ENCODE measurements at regions not wholly inside any gene's neighbourhood (a gene's known extent, or its start where the extent isn't known, plus 50 kb on each side); places are given as distances from the start of the nearest gene placed in this dataset.

- in situ Hi-C loops (cut with HindIII; ENCODE audit: low pct_unique_long_range_greater_than_20kb, low sequenced_read_pairs): no loop called here
- no peaks in the 10 kb centered on the region; the same call in 1 of the 2 replicates for H3K27me3 ChIP-seq (ENCODE audit: control insufficient read depth, insufficient read depth, low read length)
- CTCF ChIA-PET: interaction anchor here (0.7 kb wide), 1 partner anchor 357 kb away, joined by 7 read pairs; no protein-coding TSS in a partner anchor
- H3K4me3 ChIP-seq (ENCODE audit: low read depth in 2 of 2, low read length in 2 of 2): no peak overlapping the region
- no peak overlapping the region for H3K27ac ChIP-seq (ENCODE audit: low read length)
- ATAC-seq: no peak
- DNase-seq (ENCODE audit: low read depth, low spot score): no peak
- POLR2A ChIA-PET: no interaction called here
- TF ChIP-seq REST (IDR thresholded peaks at IDR 0.05; ENCODE audit: insufficient read depth in 1 of 2, low read depth in 2 of 2, low read length in 1 of 2) (no peak), POLR2AphosphoS5 (IDR thresholded peaks at IDR 0.05; ENCODE audit: low read depth, low read length) (no peak), SIN3A (IDR thresholded peaks at IDR 0.05; ENCODE audit: borderline replicate concordance, insufficient read depth, low read depth, low read length) (no peak), TCF7L2 (IDR thresholded peaks at IDR 0.05; ENCODE audit: low read depth, low read length) (no peak)
- TF ChIP-seq, protein P1, sequence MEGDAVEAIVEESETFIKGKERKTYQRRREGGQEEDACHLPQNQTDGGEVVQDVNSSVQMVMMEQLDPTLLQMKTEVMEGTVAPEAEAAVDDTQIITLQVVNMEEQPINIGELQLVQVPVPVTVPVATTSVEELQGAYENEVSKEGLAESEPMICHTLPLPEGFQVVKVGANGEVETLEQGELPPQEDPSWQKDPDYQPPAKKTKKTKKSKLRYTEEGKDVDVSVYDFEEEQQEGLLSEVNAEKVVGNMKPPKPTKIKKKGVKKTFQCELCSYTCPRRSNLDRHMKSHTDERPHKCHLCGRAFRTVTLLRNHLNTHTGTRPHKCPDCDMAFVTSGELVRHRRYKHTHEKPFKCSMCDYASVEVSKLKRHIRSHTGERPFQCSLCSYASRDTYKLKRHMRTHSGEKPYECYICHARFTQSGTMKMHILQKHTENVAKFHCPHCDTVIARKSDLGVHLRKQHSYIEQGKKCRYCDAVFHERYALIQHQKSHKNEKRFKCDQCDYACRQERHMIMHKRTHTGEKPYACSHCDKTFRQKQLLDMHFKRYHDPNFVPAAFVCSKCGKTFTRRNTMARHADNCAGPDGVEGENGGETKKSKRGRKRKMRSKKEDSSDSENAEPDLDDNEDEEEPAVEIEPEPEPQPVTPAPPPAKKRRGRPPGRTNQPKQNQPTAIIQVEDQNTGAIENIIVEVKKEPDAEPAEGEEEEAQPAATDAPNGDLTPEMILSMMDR (IDR thresholded peaks at IDR 0.05): no peak
- no peaks in the 10 kb centered on the region for H3K36me3 ChIP-seq (ENCODE audit: control insufficient read depth, insufficient read depth, low read length)
- no peaks in the 10 kb centered on the region for H3K4me1 ChIP-seq (ENCODE audit: control insufficient read depth, insufficient read depth, low read length)
- no TSS peak for BruUV-seq (replicated peaks)
- intact Hi-C loops (cut with micrococcal nuclease; ENCODE audit: unreplicated experiment): no loop called here
- no peaks in the 10 kb centered on the region for H3K9me3 ChIP-seq (ENCODE audit: control insufficient read depth, insufficient read depth, low read depth, low read length)
These were observed 382.7 kb downstream of the HRH4 start for GRCh38 chr18:24843123-24843522.

DNA sequence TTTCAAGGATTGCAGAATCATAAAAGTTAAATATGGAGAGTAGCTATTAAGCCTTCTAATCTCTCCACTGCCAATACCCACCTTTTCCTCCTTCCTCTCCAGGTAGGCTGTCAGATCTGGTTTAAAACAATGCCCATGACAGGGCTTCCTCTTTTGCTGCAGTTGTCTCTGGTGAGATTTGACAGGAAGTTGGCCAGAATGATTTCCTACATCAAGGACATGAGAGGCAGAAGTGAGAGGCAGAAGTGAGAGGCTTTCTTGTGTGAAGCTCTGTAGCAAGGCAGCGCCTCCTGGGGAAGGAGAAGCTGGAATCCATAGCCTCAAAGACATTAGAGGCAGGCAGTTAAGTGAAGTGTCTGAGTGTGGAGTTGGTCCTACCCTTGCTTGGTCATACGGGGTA is 385.7 kb downstream of the HRH4 start:
- no peak for ATAC-seq
- no peak overlapping the region for H3K4me3 ChIP-seq (ENCODE audit: low read depth in 2 of 2, low read length in 2 of 2)
- H3K4me1 ChIP-seq (ENCODE audit: control insufficient read depth, insufficient read depth, low read length): no peaks in the 10 kb centered on the region
- intact Hi-C loops (cut with micrococcal nuclease; ENCODE audit: unreplicated experiment) (no loop called here), in situ Hi-C loops (cut with HindIII; ENCODE audit: low pct_unique_long_range_greater_than_20kb, low sequenced_read_pairs) (no loop called here)
- no peaks in the 10 kb centered on the region for H3K36me3 ChIP-seq (ENCODE audit: control insufficient read depth, insufficient read depth, low read length)
- H3K9me3 ChIP-seq (ENCODE audit: control insufficient read depth, insufficient read depth, low read depth, low read length): no peaks in the 10 kb centered on the region
- ChIA-PET CTCF (no interaction called here), POLR2A (interaction anchor here (0.6 kb wide), 1 partner anchor 1464 kb away, joined by 12 read pairs; no protein-coding TSS in a partner anchor)
- BruUV-seq (replicated peaks): no TSS peak
- no peak overlapping the region for H3K27ac ChIP-seq (ENCODE audit: low read length)
- DNase-seq (ENCODE audit: low read depth, low spot score): no peak
- peaks cover 3% of the 10 kb centered on the region for H3K27me3 ChIP-seq (ENCODE audit: control insufficient read depth, insufficient read depth, low read length)
- TF ChIP-seq REST (IDR thresholded peaks at IDR 0.05; ENCODE audit: insufficient read depth in 1 of 2, low read depth in 2 of 2, low read length in 1 of 2): no peak
- TF ChIP-seq, protein P1 (IDR thresholded peaks at IDR 0.05): no peak
